HG03558 (cell line): ENCODE measurements at regions not wholly inside any gene's neighbourhood (a gene's known extent, or its start where the extent isn't known, plus 50 kb on each side); places are given as distances from the start of the nearest gene placed in this dataset.

Source experiments
- ATAC-seq: cut with Tn5 transposase; IDR thresholded peaks from one replicate; pipeline ENCODE4 v1.9.1; 2021; ENCODE audit warnings: moderate number of reproducible peaks; ENCODE audit not compliant: unreplicated experiment; ENCODE audit errors: extremely low read depth

DNA sequence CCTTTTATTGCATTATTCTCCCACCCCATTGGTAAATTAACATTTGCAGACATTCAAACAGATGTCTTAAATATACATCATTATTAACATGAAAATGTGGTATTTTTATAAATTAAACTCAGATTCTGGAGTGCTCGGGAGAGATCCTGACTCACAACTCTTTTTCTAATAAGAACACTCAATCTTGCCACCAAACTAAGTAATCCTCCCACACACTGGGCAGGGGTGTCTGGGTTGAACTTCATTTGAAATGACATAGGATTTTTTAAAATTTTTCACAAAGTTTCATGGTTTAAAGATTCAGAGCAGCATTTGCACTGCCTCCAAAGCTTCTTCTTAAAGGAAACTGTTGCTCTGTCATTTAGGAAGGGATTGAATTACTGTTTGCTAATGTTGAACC, 754.3 kb downstream of the MECOM start:
- no peak for ATAC-seq

DNA sequence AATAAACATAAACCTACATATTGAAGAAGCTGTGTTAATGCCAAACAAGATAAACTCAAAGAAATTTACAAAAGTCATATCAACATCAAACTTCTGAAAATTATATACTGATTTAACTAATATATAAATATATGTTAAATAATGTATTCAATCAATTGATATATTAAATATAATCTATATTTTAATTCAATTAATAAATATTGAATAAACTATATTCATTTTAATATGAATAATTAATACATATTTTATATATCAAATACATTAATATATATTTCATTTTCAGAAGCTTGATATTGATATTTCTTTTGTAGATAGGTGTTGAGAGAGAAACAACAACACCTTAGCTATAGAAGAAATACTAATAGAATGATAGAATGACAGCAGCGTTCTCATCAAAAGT, 768.1 kb downstream of the MECOM start:
- ATAC-seq, result no peak

DNA sequence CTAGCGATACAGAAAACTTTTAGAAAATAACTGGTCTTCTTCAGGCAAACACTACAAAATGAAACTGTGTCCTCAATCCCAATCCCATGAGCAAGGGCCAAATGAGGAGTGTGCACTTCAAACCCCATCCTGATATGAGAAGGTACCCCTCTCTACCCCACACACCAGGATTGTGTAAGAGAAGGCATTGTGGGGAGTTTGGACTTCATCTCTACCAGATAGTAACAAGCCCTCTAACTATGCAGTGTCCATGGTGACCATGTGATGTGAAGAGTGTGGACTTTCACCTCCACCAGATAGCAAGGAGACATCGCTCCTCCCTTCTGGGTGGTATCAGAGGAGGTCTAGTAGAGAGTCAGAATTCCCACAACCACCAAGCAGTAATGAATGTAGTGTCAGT, 769.3 kb downstream of the MECOM start:
- no peak for ATAC-seq

DNA sequence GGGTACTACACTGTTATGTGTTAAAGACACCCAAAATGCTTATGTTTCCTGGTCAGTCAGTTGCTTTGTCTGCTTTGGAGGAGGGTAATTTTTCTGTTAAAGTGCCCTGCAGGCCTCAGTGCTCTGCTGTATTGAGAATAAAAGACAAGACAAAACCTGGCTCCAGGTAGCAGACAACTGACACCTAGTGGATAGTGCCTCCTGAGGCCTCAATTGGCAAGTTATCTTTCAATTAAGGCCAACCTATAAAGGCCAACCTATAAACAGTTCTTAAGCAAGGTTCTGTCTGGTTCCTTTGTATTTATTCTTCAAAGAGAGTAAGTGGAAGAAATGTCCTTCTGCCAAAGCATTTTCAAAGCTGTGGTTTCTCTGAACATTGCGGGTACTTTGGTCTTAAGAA, 773.8 kb downstream of the MECOM start:
- no peak for ATAC-seq

DNA sequence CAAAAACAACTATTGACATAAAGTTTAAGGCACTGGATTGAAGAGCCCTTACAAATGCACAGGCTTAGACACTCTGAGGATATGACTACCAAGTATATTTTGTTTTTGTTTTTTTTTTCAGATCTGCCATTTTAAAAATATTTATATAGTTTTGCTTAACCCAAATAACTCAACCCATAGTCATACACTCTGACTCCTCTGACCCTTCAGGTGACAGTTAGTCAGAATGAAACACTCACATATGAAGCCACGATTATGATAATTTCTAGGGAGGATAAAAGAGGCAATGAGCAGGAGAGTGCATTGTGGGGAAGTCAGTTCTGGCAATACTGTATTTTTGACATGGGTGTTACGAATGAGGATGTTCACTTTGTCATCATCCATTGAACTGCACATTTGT, 774.7 kb downstream of the MECOM start:
- ATAC-seq, result no peak

DNA sequence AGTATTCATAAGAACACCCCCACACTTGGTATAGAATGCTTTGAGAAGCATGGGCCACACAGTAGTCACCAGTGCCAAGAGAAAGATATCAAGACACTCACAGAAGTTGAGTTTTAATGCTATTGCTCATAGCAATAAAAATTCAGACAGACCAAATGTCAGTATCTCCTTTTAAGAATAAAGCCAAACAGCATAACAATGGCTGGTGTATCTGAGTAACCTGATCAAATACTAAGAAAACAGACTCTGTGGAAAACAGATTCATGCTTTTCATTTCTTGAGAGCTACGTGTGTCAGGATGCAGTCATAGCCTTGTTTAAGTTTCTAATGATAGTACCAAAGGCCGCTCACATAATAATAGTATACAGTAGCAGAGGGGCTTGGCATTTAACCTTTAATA, 778.5 kb downstream of the MECOM start:
- ATAC-seq, result no peak

DNA sequence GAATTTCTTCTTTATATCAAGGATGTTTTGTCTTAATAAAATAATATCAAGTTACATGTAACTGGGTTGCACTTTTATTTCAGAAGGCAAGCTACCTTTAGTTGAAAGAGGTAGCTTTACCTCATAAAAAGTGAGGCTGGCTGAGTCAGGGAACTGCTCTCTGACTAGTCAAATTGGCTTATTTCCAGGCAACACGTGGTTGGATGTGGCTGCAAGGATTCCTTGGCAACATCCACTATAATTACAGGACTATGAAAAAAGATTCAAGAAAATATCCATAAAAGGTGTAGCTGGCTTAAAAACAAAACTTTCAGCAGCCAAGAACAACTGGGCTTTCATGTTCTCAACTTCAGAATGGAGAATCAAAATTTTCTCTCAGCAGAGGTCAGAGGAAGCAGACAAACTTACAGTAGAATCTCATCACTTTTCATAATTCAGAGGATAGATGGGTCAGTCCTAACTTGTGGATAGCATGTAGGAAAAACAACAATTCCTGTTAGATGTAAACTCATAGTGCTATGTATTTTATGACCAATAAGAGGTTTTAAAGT, 779.1 kb downstream of the MECOM start:
- ATAC-seq, result no peak

DNA sequence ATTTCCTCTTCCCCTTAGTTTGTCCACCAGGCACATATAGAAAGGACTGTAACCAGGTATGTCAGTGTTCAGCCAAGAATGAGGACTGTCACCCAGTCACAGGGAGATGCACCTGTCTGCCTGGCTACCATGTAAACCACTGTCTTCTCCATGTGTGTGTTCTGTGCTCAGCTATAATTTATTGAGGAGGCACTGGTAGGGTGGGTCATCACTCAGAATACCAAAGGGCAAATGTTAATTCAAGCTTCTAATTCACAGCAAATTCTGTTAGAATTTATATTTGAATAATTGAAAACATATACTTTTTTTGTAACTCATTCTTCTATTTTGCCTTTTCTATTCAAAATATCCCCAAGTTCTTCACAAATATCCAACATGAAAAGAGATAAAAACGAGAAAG, 780.4 kb downstream of the MECOM start:
- ATAC-seq, result no peak

DNA sequence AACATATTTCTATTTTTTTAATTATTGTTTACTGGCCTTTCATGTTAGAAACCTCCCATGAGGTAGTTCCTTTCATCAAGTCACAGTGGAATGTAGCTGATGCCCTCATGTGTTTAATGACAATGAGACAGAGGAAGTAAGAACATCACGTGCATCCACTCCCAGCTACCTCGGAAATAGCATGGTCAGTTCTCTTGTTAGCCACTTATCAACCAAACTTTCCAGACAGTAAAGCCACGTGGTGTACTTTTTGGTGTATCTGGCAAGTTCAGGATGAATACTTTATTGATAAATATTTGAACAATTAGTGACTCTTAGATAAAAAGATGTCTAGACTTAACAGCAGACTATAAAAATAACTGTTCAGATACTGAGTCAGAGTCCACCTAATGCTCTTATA, 781.7 kb downstream of the MECOM start:
- ATAC-seq, result no peak

DNA sequence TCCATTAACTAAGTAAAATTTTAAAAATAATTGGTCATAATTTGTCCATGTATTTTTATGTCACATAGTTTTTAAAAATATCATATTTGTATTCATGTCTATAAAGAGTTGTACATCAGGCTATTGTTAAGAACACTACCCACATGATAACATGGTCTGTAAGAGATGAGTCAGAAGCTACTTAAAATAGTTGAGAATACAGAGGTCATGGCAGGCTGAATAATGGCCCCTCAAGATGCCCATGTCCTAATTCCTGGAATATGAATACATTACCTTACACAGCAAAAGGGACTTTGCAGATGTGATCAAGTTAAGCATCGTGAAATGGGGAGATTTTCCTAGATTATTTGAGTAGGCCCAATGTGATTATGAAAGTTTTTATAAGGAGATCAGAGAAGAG, 782.9 kb upstream of the GOLIM4 start:
- no peak for ATAC-seq

DNA sequence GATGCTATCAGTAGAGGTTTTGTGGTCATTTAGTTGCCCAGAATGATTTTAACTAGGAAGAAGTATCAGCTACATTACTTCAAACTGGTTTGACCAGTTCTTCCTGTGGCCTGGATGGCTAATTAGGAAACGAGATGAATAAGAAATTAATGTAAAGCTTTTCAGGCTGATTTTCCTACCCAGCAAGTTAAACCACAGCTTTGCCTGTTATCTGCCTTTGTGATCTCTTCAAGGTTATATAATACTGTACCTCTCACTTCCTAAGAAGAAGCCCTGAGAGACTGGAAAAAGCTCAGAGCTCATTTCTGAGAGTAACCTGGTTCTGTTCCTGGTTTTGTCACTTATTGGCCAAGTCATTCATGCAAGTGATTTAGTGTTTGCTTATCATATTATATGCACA, 782.2 kb upstream of the GOLIM4 start:
- no peak for ATAC-seq

DNA sequence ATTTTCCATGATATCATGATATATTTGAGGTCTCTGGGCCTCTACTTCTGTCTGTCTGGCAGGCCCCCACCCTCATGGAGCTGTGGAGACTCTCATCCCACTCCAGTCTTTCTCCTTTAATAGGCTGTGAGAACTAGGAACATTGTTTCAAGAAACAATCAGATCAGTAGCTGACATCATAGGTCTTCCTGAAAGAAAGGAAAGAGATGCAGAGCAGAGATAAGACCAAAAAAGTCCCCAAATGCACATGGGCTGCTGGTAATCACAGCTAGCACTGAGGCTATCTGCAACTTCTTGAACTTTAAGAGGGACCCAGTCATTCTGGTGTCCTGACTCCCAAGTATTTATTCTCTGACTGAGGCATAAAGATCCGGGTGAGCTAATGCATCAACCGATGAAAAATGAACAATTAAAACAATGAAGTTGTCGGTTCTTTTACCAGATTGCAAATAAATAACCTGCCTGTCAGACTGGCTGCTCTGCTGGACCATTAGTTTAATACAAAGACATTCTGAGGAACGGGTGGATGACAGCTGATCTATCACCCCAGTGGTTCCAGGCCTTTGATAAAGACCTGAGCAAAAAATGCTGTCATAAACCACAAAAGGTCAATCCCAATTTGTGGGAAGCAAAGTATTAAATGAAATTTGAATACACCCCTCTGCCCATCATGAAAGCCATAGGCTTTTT, 780.8 kb upstream of the GOLIM4 start:
- no peak for ATAC-seq

DNA sequence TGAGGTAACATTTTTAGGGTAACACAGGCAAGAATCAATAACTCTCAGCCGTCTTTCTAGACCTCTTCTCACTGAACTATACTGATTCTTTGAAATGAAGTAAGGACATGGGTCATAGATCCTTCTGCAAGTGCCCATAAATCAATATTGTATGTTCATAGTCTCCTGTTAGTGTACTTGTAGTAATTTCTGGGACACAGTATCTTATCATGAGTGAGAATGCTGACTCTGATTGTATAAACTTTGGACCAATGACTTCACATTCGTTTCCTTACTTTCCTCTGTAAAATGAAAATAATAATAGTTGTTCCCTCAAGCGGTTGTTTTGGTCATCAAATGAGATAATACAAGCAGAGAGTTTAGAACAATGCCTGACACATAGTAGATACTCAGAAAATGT, 777.1 kb upstream of the GOLIM4 start:
- no peak for ATAC-seq

DNA sequence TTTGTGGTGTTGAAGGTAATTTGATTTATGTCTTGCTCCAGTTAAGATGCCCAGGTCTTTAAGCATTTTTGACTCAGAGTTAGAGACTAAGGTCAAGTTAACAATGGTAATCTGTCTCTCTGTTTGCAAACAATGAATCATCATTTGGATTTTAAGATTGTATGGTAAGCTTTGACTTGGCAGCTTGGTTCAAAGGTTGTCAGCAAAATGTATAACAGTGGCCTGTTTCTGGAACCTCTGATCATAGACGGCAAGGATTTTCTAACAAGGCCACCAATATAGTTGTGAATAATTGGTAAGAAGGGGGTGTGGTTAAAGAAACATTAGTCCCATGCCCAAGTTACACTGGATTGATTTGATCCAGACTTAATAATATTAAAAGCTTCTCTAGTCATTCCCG, 775.2 kb upstream of the GOLIM4 start:
- ATAC-seq, result no peak

DNA sequence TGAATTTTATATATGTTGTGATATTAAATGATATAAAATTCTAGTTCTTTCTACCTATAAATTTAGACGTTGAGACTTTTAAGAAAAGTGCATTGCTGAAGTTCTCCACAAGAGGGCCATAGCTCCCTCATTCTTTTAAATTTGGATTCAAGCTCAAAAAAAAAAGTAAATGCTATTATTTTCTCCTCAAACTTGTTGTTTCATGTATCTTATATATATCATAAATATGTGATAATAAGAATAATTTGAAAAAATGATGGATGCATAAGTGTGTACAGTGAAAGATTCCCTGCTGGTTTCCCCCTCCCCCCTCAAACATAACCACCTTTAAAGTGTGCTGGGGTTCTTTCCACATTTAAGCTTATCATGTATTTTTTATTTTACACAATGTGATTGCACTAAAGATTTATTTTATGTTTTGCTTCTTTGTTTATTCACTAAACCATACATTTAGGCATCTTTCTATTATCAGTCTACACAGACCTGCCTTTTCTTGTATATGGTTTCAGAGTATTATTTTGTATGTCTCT, 769.4 kb upstream of the GOLIM4 start:
- ATAC-seq, result no peak

DNA sequence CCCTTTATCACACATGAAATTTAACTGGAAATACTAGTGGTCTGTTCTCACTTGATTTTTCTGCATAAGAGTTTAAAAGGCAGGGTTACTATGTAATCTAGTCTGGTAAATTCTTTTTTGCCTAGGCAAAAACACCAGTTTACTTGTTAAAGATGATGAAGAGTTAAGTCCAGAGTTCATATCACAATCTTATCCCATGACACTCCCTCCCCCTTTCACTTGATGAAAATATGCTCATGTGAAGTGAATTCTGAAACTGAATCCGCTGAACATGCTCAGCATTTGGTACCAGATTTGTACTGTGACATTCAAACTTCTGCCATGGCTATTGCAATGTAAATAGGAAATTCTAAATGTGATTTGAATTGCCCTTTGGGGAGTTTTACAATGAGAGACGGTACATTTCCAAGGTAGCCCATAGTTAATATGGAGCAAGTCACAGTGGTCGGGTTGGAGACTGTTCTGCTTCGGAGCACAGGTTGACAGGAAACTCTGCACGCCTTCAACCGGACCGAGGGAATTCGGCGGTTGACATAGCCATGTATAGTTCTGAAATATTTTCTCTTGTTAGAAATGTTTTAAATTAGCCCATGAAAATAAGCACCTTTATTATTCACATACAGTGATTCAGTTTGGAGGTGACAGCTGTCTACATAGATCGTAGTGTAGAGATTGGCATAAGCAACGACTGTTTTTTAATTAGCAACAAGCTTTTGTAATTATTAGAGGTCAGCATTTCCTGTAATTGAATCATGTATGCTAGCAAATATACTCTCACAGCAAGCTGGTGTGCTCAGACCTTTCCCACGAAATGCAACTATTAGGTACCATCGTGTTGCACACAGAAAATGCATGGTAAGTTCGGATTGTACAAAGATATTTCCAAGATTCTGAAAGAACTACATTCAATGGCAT, 768.6 kb upstream of the GOLIM4 start:
- no peak for ATAC-seq

DNA sequence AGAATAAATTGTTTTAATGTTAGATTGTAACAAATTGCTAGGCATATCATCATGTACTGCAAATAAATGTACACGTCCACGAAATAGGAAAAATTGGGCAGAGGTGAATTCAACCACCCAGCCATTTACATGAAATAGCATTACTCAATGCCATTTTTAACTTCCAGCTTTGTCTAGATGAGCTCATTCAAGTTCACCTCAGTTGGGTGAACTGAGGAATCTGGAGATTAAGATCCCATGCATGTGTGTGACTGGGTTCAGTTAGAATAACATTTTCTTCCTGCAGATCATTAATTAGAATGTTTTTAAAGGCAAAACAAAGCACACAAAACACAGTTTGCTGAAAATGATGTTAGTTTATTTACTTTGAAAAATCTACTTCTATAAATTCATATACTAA, 767.8 kb upstream of the GOLIM4 start:
- ATAC-seq, result no peak

DNA sequence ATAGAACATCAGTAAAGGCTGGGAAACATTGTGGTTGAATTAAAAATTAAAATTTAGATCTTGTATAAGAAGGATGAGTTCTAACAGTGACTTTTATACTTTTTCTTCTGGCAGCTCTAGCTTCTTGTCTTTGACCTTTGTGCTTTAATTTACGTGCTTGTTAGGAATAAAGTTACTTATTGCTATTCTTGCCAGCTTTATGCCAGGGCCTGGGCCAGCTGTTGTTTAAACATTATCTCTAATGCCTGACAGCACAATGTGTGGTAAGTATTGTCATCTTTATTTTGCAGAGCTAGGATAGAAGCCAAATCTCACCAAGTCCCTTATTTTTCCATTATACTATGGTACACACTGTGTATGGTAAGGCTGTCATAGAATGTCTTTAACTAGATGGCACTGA, 766.7 kb upstream of the GOLIM4 start:
- ATAC-seq, result no peak

DNA sequence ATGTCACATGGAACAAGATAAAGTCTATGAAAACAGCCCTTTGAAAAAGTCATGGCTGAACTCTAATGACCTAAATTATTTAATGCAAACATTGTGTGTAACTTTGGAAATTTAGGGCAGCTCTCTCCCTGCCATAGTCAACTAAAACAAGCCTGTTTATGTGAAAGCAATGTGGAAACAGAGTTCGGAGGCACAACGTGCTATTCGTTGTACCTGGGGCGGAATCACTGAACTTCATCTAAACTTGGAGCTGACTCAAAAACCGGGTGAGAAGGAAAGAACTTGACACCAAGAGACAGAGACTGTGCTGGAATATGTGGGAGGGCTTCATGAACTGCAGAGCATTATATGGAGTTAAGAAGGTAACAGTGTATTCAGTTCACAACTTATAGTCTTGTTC, 764.9 kb upstream of the GOLIM4 start:
- ATAC-seq, result no peak

DNA sequence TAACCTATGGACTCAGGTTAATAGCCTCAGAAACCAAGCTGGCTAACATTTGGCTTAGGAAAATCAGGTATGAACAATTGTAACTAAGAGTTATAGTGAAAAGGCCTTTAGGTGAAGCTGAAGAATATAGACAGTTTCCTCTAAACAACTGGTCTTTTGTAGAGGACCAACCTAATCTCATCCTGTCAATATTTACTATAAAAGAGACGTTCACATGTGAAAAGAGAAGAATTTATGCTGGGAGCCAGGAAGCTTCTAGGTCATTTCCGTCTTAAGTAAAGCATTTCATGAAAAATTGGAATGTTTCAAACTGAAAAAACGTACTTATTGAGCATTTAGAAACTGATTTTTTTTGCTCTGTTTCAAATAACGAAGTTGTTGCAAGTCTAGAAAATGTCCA, 764.3 kb upstream of the GOLIM4 start:
- no peak for ATAC-seq

DNA sequence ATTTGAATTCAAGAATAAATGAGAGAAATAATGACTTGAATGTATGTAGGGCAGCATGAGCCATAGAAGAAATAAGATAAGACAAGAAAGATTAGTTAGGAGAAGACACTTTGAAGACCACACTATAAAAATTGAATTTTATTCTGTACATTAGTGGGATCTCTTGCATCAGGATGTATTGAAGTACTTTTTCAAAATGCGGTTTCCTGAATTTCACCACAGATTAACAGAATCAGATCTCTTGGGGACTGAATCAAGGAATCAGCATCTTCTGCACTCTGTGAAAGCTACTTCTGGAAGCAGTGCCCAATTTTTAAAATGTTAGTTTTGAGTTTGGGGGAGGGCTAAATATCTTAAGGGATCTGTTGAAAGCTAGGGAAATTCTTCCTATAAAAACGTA, 763.9 kb upstream of the GOLIM4 start:
- no peak for ATAC-seq
